Tibial nerve (tissue), 3 donors: ENCODE measurements at regions not wholly inside any gene's neighbourhood (a gene's known extent, or its start where the extent isn't known, plus 50 kb on each side); places are given as distances from the start of the nearest gene placed in this dataset.

Experiments
- POLR2A ChIP-seq, 2 donors: fragments of 450-650 bp; IDR thresholded peaks; one replicate each; pipeline ENCODE4 v1.6.1; 2017; ENCODE audit warnings: antibody characterized with exemption in 2 of 2, mild to moderate bottlenecking in 2 of 2, moderate library complexity in 2 of 2
- TF ChIP-seq, protein P1 (sequence below), 5 experiments: fragments of 200-600 bp in 3 of 5; fragments of 450-650 bp in 2 of 5; sonication (generic) in 3 of 5; IDR thresholded peaks; one replicate each; pipeline ENCODE4 v1.5.1; 2016 to 2019; ENCODE audit warnings: antibody characterized with exemption in 5 of 5, mild to moderate bottlenecking in 3 of 5, moderate library complexity in 2 of 5

DNA sequence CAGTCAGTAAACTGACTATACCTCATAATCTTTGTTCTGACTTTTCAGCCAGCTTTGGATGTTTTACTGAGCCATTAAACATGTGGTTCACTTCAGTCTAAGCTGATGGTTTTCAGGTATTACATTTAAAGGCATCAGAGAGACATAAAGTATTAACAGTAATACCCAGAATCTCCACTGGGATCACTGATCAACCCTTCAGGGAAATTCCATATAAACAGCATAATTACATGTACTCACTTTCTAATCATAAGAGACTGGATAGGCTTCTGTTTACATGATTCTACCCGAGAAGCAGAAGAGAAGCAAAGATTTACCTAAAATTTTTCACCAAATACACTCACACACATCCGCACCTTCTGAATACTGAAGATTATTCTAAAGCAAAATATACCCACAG is 186.7 kb upstream of the FREM1 start:
- TF ChIP-seq, protein P1, sequence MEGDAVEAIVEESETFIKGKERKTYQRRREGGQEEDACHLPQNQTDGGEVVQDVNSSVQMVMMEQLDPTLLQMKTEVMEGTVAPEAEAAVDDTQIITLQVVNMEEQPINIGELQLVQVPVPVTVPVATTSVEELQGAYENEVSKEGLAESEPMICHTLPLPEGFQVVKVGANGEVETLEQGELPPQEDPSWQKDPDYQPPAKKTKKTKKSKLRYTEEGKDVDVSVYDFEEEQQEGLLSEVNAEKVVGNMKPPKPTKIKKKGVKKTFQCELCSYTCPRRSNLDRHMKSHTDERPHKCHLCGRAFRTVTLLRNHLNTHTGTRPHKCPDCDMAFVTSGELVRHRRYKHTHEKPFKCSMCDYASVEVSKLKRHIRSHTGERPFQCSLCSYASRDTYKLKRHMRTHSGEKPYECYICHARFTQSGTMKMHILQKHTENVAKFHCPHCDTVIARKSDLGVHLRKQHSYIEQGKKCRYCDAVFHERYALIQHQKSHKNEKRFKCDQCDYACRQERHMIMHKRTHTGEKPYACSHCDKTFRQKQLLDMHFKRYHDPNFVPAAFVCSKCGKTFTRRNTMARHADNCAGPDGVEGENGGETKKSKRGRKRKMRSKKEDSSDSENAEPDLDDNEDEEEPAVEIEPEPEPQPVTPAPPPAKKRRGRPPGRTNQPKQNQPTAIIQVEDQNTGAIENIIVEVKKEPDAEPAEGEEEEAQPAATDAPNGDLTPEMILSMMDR (IDR thresholded peaks at IDR 0.05): no peak
- no peak for TF ChIP-seq POLR2A (IDR thresholded peaks at IDR 0.05)
